Nephron (organoid): ENCODE measurements at regions not wholly inside any gene's neighbourhood (a gene's known extent, or its start where the extent isn't known, plus 50 kb on each side); places are given as distances from the start of the nearest gene placed in this dataset.

Experiments used
- H3K27ac Mint-ChIP-seq, 3 experiments: 2 replicates each; pipeline ENCODE4 v1.8.0; 2020; ENCODE audit warnings: mixed read lengths in 3 of 3, mild to moderate bottlenecking in 2 of 3, moderate library complexity in 1 of 3
- H3K27me3 Mint-ChIP-seq: 2 replicates; pipeline ENCODE4 v1.8.0; 2021; ENCODE audit warnings: low read depth, mild to moderate bottlenecking, moderate library complexity, mixed read lengths
- H3K36me3 Mint-ChIP-seq: 2 replicates; pipeline ENCODE4 v1.8.0; 2020; ENCODE audit warnings: low read depth, mixed read lengths
- H3K4me1 Mint-ChIP-seq: 2 replicates; pipeline ENCODE4 v1.8.0; 2020; ENCODE audit warnings: mixed read lengths
- H3K4me3 Mint-ChIP-seq, 3 experiments: 2 replicates each; pipeline ENCODE4 v1.8.0; 2020; ENCODE audit warnings: mild to moderate bottlenecking in 3 of 3, mixed read lengths in 3 of 3, moderate library complexity in 2 of 3
- H3K9me3 Mint-ChIP-seq: 2 replicates; pipeline ENCODE4 v1.8.0; 2020; ENCODE audit warnings: mixed read lengths
- CTCF ChIP-seq, 3 experiments: fragments of 200-600 bp; sonication (generic); IDR thresholded peaks; one replicate each; pipeline ENCODE4 v1.5.0; 2021; ENCODE audit warnings: antibody characterized with exemption in 3 of 3; ENCODE audit not compliant: unreplicated experiment in 3 of 3

GRCh38 chr17:13074026-13074425 lies 56.2 kb upstream of the ELAC2 start:
- H3K9me3 Mint-ChIP-seq = no peaks in the 10 kb centered on the region
- H3K27me3 Mint-ChIP-seq = no peaks in the 10 kb centered on the region
- H3K36me3 Mint-ChIP-seq = no peaks in the 10 kb centered on the region
- no peak overlapping the region for H3K27ac Mint-ChIP-seq
- peaks cover 13% of the 10 kb centered on the region for H3K4me1 Mint-ChIP-seq
- no peak for TF ChIP-seq CTCF (IDR thresholded peaks at IDR 0.05; ENCODE audit: unreplicated experiment in 3 of 3)
- no peak overlapping the region for H3K4me3 Mint-ChIP-seq

GRCh38 chr17:13073018-13073417 lies 55.2 kb upstream of the ELAC2 start:
- no peak for TF ChIP-seq CTCF (IDR thresholded peaks at IDR 0.05; ENCODE audit: unreplicated experiment in 3 of 3)
- Mint-ChIP-seq H3K27ac (peak overlapping the region in 1 of 3 experiments; percentile 9), H3K36me3 (no peaks in the 10 kb centered on the region), H3K9me3 (peaks cover 6% of the 10 kb centered on the region), H3K4me3 (no peak overlapping the region), H3K4me1 (peaks cover 13% of the 10 kb centered on the region), H3K27me3 (peaks cover 3% of the 10 kb centered on the region)

GRCh38 chr17:13070732-13071131 lies 52.9 kb upstream of the ELAC2 start:
- H3K27me3 Mint-ChIP-seq = peaks cover 3% of the 10 kb centered on the region
- no peak for TF ChIP-seq CTCF (IDR thresholded peaks at IDR 0.05; ENCODE audit: unreplicated experiment in 3 of 3)
- peaks cover 8% of the 10 kb centered on the region for H3K9me3 Mint-ChIP-seq
- no peak overlapping the region for H3K4me3 Mint-ChIP-seq
- no peak overlapping the region for H3K27ac Mint-ChIP-seq
- H3K4me1 Mint-ChIP-seq = peaks cover 13% of the 10 kb centered on the region
- no peaks in the 10 kb centered on the region for H3K36me3 Mint-ChIP-seq

GRCh38 chr17:13067629-13068303 lies 49.9 kb upstream of the ELAC2 start:
- Mint-ChIP-seq H3K27ac (no peak overlapping the region), H3K4me1 (peaks cover 4% of the 10 kb centered on the region), H3K36me3 (no peaks in the 10 kb centered on the region), H3K4me3 (no peak overlapping the region), H3K9me3 (peaks cover 8% of the 10 kb centered on the region), H3K27me3 (peaks cover 17% of the 10 kb centered on the region)
- TF ChIP-seq CTCF (IDR thresholded peaks at IDR 0.05; ENCODE audit: unreplicated experiment in 3 of 3) = no peak
